Dermis blood vessel endothelial cell (primary cell): ENCODE measurements at regions not wholly inside any gene's neighbourhood (a gene's known extent, or its start where the extent isn't known, plus 50 kb on each side); places are given as distances from the start of the nearest gene placed in this dataset.
A peak's percentile ranks its signal among the peaks of the same experiment; 100 is the strongest.
"Not testable (repeated sequence)": the region's sequence is repeated elsewhere in the genome, so short reads cannot be mapped to it uniquely, and the experiment has no call there.

Experiments
- DNase-seq: peaks from one replicate; pipeline ENCODE4 v3.0.0; 2010

DNA sequence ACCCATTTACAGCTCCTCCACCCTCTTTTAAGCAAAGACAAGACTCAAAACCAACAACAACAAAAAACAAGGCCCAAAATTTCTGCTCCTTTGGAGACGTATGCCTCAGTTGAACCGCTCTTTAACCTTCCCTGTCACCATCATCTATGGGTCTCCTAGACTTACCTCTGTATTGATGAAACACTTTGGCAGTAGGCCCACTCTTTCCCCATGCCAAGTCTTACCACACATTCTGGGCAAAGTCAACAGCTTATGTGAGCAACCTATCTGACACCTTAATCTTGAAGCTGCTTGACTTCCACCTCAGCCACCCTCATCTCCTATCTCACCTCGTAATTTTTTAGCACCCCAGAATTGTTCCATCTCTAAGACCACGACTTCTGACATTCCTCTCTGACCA lies 99.7 kb upstream of the CXorf66 start:
- no peak for DNase-seq

DNA sequence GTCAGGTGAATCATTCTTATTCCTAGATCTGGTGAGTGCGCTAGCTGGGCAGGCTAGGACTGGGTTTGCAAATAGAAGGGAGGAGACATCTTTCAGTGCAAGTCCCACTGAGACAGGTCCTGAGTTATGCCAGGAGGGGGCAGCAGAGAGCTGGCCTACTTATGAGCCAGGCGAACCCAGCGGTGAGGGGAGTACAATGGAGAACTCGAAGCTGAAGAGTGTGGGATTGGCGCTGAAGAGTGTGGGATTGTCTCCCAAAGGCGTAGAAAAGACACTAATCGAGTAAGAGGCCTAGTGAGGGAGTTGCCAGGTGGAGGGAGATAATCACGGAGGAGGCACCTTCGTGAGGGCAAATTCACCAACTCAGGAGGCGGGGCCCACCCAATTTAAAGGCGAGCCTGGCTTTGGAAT lies 91.7 kb upstream of the CXorf66 start:
- DNase-seq: peak; percentile 75

DNA sequence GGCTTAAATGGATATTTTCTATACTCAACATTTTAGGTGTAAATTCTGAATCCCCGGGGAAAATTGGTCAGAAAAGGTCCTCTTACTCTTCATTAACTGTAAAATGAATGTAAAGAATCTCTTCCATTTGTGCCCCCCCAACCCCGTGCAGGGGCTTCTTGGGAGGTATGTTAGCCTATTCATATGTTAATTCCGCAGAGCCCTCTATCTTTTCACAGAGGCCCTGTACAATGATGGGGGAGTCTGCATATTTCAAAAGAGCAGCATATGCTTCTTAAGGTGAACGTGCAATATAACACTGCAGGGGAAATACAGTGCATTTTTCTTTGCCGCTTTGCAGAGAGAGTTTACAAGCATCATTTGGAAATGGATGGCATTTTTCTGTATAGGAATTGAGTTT lies 88.5 kb upstream of the CXorf66 start:
- no peak for DNase-seq

DNA sequence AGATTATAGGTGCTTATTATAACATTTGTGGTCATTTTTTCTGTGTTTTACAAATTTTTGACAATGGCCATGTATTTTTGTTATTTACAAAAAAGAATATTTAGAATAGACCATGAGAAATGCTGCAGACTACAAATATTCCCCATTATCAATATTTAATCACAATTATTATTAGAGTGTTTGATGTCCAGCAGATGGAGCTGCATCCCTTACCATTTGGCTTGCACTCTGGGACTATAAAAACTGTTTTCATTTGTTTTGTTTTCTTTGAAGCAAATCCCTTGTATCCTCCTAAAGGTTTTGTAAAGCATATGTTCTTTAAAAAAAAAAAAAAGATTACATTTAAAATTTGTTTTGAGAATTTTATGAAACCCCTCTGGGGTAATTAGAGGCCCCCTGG lies 85.6 kb upstream of the CXorf66 start:
- peak; percentile 6 for DNase-seq

DNA sequence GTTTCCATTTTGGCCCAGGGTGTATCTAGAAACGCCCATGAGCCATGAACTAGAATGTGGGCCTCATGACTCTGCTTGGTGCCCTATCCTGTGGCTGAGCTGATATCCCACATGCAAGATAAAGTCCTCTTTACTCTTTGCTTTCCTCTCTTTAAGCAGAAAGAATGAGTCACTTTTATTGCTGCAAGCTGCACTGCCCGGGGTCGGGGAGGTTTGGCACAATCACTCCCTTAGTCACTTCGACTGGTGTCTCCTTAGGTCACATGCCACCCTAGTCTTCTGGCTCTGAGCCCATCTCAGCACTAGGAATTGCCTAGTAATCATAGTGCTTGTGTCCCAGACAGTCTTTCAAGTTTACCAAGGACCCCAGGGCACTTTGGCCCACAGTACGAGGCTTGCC lies 75.1 kb upstream of the CXorf66 start:
- DNase-seq: no peak

DNA sequence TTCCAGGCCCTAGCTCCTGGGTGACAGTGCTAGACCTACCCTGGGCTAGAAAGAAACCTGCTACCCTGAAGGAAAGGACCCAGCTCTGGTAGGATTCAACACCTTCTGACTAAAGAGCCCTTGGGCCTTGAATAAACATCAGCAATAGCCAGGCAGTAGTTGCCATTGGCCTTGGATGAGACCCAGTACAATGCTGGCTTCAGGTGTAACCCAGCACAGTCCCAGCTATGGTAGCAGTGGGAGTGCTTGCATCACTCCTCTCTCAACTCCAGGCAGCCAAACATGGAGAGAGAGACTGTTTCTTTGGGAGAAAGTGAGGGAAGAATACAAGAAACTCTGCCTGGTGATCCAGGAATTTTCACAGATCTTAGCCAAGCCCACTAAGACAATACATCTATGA lies 73.5 kb upstream of the CXorf66 start:
- no peak for DNase-seq

DNA sequence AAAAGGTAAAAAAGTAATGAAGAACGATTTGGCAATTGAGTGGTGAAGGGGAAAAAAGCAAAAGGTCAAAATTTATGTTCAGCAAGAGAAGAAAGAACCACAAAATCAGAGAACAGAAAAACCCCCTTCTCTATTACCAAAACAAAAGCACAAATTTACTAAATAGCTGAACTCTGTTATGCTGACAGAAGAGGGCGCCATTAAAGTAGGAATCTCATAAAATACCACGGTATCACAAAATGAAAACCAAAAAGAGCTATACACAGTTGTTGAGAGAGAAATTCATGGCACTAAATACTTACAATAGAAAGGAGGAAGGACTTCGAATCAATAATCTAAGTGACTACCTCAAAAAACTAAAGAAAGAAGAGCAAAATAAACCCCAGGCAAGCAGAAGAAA lies 69.6 kb upstream of the CXorf66 start:
- DNase-seq: peak; percentile 1

DNA sequence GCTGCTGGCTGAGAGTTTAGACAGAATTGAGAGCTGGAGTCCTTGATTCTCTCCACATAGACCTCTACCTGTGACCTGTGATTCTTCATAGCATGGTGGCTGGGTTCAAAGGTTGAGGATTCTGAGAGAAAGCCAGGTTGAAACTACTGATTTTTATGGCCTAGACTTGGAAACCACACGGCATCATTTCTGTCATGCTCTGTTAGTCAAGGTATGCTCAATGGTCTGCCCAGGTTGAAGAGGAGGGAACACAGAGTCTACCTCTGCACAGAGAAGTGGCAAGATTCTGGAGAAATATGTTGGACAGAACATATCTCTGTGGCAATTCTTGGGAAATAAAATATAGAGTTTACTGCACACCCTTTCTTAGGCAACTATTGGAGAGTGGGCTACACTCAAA lies 57.2 kb upstream of the CXorf66 start:
- no peak for DNase-seq

DNA sequence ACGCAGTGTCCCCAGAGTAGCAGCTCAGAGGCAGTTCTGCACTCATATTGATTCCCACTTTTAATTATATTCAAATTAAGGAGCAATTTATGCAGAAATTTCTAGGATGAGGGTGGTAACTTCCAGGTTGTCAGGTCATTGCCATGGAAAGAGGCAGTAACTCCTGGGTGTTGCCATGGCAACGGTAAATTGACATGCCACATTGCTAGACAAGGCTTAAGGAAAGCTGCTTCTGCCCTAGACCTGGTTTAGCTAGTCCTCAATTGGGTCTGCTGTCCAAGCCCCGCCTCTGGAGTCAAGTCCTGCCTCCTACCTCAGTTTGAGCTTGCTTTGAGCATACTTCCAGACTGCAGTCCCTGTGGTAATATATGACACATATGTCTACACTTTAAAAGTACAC lies 53.8 kb upstream of the CXorf66 start:
- not testable (repeated sequence) for DNase-seq
